Retina (tissue), 1 donor: ENCODE measurements at regions not wholly inside any gene's neighbourhood (a gene's known extent, or its start where the extent isn't known, plus 50 kb on each side); places are given as distances from the start of the nearest gene placed in this dataset.
"Not testable (repeated sequence)": the region's sequence is repeated elsewhere in the genome, so short reads cannot be mapped to it uniquely, and the experiment has no call there.

Experiments used
- DNase-seq: peaks from one replicate; pipeline ENCODE4 v3.0.0-alpha.2; 2016

- no peak for DNase-seq
Observed at GRCh38 chr14:87041290-87042020, 951.5 kb downstream of the GALC start.

GRCh38 chr14:87034680-87035079, 958.3 kb downstream of the GALC start:
- no peak for DNase-seq

- no peak for DNase-seq
Observed at GRCh38 chr14:87030197-87030596, 962.8 kb downstream of the GALC start.

- DNase-seq: not testable (repeated sequence)
Observed at GRCh38 chr14:87020106-87020505, 972.9 kb downstream of the GALC start.

- no peak for DNase-seq
Observed at GRCh38 chr14:87018294-87018693, 974.7 kb downstream of the GALC start.

GRCh38 chr14:87017335-87017734, 975.6 kb downstream of the GALC start:
- DNase-seq: no peak

GRCh38 chr14:87014856-87015255, 978.1 kb downstream of the GALC start:
- DNase-seq: no peak

GRCh38 chr14:87013583-87013982, 979.4 kb downstream of the GALC start:
- no peak for DNase-seq

GRCh38 chr14:87008965-87009364, 984.0 kb downstream of the GALC start:
- no peak for DNase-seq

GRCh38 chr14:87005280-87005679, 987.7 kb downstream of the GALC start:
- no peak for DNase-seq

GRCh38 chr14:87002776-87003175, 990.2 kb downstream of the GALC start:
- no peak for DNase-seq

GRCh38 chr14:87001333-87001732, 991.6 kb downstream of the GALC start:
- DNase-seq: no peak

- DNase-seq: no peak
Observed at GRCh38 chr14:87000081-87000480, 992.9 kb downstream of the GALC start.

GRCh38 chr14:86999036-86999435, 993.9 kb downstream of the GALC start:
- no peak for DNase-seq

- DNase-seq: no peak
Observed at GRCh38 chr14:86997271-86997670, 995.7 kb downstream of the GALC start.

- no peak for DNase-seq
Observed at GRCh38 chr14:86990396-86990795, 1002.6 kb downstream of the GALC start.

GRCh38 chr14:86989285-86989684, 1003.7 kb downstream of the GALC start:
- DNase-seq: no peak

GRCh38 chr14:86987966-86988365, 1005.0 kb downstream of the GALC start:
- DNase-seq: no peak

- DNase-seq: no peak
Observed at GRCh38 chr14:86973177-86973576, 1019.8 kb downstream of the GALC start.

- DNase-seq: no peak
Observed at GRCh38 chr14:86971292-86971691, 1021.7 kb downstream of the GALC start.

- DNase-seq: no peak
Observed at GRCh38 chr14:86961106-86961716, 1031.8 kb downstream of the GALC start.

GRCh38 chr14:86955771-86956354, 1037.1 kb downstream of the GALC start:
- DNase-seq: no peak

- DNase-seq: no peak
Observed at GRCh38 chr14:86954623-86955022, 1038.4 kb downstream of the GALC start.

- DNase-seq: no peak
Observed at GRCh38 chr14:86946446-86946845, 1046.5 kb downstream of the GALC start.
